ENCODE measurements at regions not wholly inside any gene's neighbourhood (a gene's known extent, or its start where the extent isn't known, plus 50 kb on each side); places are given as distances from the start of the nearest gene placed in this dataset.

DNA sequence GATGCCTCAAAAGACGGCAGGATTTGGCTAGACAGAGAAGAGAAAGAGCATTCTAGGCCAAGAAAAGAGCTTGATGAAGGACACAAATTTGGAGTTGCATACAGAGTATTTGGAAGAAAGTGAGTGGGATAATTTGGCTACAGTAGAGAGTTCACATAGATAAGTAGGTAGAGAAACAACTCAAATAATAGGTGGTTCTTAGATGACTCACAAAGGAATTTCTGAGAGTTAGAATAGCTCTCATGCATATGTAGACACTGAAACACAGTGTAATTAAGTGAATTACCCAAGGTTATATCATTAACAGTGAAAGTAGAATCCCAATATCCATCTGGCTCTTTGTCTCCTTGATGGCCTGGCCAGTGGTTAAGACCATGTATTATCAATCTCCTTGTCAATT is 228.6 kb upstream of the DDI1 start:
- Histone ChIP-seq H3K36me3 (replicated peaks; ENCODE audit: insufficient read depth, low read depth) (no peaks in the 10 kb centered on the region), H4K20me1 (ENCODE audit: insufficient read depth, poor library complexity, severe bottlenecking) (no peaks in the 10 kb centered on the region), H3K9me2 (replicated peaks; ENCODE audit: insufficient read depth) (no peaks in the 10 kb centered on the region), H3K27me3 (no peaks in the 10 kb centered on the region), H3K79me2 (no peaks in the 10 kb centered on the region), H3K9me3 (ENCODE audit: low read depth) (no peaks in the 10 kb centered on the region), H2AFZ (no peak overlapping the region), H3K27ac (no peak overlapping the region), H3K4me1 (ENCODE audit: insufficient read depth) (no peaks in the 10 kb centered on the region), H3K4me2 (no peak overlapping the region), H3K4me3 (no peak overlapping the region)
- TF ChIP-seq EZH2phosphoT487 (IDR thresholded peaks at IDR 0.05; ENCODE audit: low read depth, severe bottlenecking, unreplicated experiment) (no peak), EZH2 (IDR thresholded peaks at IDR 0.05; ENCODE audit: borderline replicate concordance) (no peak)
- TF ChIP-seq, protein P1, sequence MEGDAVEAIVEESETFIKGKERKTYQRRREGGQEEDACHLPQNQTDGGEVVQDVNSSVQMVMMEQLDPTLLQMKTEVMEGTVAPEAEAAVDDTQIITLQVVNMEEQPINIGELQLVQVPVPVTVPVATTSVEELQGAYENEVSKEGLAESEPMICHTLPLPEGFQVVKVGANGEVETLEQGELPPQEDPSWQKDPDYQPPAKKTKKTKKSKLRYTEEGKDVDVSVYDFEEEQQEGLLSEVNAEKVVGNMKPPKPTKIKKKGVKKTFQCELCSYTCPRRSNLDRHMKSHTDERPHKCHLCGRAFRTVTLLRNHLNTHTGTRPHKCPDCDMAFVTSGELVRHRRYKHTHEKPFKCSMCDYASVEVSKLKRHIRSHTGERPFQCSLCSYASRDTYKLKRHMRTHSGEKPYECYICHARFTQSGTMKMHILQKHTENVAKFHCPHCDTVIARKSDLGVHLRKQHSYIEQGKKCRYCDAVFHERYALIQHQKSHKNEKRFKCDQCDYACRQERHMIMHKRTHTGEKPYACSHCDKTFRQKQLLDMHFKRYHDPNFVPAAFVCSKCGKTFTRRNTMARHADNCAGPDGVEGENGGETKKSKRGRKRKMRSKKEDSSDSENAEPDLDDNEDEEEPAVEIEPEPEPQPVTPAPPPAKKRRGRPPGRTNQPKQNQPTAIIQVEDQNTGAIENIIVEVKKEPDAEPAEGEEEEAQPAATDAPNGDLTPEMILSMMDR (IDR thresholded peaks at IDR 0.05; ENCODE audit: poor library complexity) = no peak
- WGBS (ENCODE audit: low lambda C conversion rate, missing lambda C conversion rate) = 83% methylated on average over 1 of the region's 1 CpG
- no peak for DNase-seq (ENCODE audit: low spot score)

DNA sequence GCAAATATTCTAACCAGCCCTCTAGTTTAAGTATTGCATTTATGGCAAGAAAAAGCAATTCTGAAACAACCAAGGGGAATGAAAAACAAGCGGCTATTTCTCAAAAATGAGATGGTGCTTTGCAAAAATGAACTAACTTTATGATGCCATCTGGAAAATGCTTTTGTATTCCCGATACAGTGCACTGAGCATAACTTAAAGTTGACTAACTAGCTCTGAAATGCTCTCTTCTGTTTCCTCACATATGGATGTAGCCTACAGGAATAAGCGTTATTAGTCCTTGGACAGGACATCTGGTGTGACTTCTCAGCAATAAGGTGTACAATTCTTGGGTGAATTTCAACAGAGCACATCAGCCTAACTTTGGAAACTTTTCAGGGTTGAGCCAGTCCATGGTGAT is 228.2 kb upstream of the DDI1 start:
- Histone ChIP-seq H4K20me1 (ENCODE audit: insufficient read depth, poor library complexity, severe bottlenecking) (no peaks in the 10 kb centered on the region), H3K4me2 (no peak overlapping the region), H3K79me2 (no peaks in the 10 kb centered on the region), H3K4me1 (ENCODE audit: insufficient read depth) (no peaks in the 10 kb centered on the region), H3K9me2 (replicated peaks; ENCODE audit: insufficient read depth) (no peaks in the 10 kb centered on the region), H3K27ac (no peak overlapping the region), H3K36me3 (replicated peaks; ENCODE audit: insufficient read depth, low read depth) (no peaks in the 10 kb centered on the region), H3K4me3 (no peak overlapping the region), H3K27me3 (no peaks in the 10 kb centered on the region), H2AFZ (no peak overlapping the region), H3K9me3 (ENCODE audit: low read depth) (no peaks in the 10 kb centered on the region)
- no peak for DNase-seq (ENCODE audit: low spot score)
- 97% methylated on average over 3 of the region's 3 CpGs for WGBS (ENCODE audit: low lambda C conversion rate, missing lambda C conversion rate)
- TF ChIP-seq, protein P1 (IDR thresholded peaks at IDR 0.05; ENCODE audit: poor library complexity) = no peak
- no peak for TF ChIP-seq EZH2phosphoT487 (IDR thresholded peaks at IDR 0.05; ENCODE audit: low read depth, severe bottlenecking, unreplicated experiment)
- no peak for TF ChIP-seq EZH2 (IDR thresholded peaks at IDR 0.05; ENCODE audit: borderline replicate concordance)

DNA sequence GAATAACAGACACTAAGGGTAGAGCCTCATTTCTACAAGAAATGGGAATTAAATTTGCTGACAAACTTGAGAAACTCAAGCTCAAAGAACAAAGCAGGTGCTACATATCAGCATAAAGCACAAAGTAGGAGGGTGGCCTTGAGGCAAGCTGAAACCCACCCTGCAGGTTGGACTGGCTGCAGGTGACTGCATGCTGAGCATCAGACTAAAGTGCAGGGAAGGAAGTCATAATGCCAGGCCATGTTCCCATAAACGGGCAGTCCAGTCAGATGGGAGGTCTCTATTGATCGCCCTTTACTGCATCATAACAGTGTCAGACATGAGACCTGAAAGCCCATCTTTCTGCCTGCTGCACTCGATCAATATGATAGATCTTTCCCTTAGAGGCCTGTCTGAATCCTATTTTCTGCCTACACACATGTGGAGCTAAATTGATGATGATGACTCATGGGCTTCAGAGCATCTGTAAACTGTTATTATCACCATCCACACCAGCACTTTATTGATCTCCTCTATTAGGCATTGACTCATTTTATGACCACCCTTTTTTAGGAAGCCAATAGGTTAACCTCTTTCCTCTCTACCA is 224.5 kb upstream of the DDI1 start:
- 72% methylated on average over 3 of the region's 3 CpGs for WGBS (ENCODE audit: low lambda C conversion rate, missing lambda C conversion rate)
- Histone ChIP-seq H3K4me2 (no peak overlapping the region), H3K9me3 (ENCODE audit: low read depth) (no peaks in the 10 kb centered on the region), H3K27ac (no peak overlapping the region), H3K27me3 (no peaks in the 10 kb centered on the region), H3K4me1 (ENCODE audit: insufficient read depth) (no peaks in the 10 kb centered on the region), H3K36me3 (replicated peaks; ENCODE audit: insufficient read depth, low read depth) (no peaks in the 10 kb centered on the region), H3K9me2 (replicated peaks; ENCODE audit: insufficient read depth) (no peaks in the 10 kb centered on the region), H2AFZ (no peak overlapping the region), H3K4me3 (no peak overlapping the region), H4K20me1 (ENCODE audit: insufficient read depth, poor library complexity, severe bottlenecking) (no peaks in the 10 kb centered on the region), H3K79me2 (no peaks in the 10 kb centered on the region)
- TF ChIP-seq EZH2phosphoT487 (IDR thresholded peaks at IDR 0.05; ENCODE audit: low read depth, severe bottlenecking, unreplicated experiment) (no peak), EZH2 (IDR thresholded peaks at IDR 0.05; ENCODE audit: borderline replicate concordance) (no peak)
- TF ChIP-seq, protein P1 (IDR thresholded peaks at IDR 0.05; ENCODE audit: poor library complexity) = no peak
- no peak for DNase-seq (ENCODE audit: low spot score)
